ENCODE measurements at regions not wholly inside any gene's neighbourhood (a gene's known extent, or its start where the extent isn't known, plus 50 kb on each side); places are given as distances from the start of the nearest gene placed in this dataset.
"Not testable (repeated sequence)": the region's sequence is repeated elsewhere in the genome, so short reads cannot be mapped to it uniquely, and the experiment has no call there.

DNA sequence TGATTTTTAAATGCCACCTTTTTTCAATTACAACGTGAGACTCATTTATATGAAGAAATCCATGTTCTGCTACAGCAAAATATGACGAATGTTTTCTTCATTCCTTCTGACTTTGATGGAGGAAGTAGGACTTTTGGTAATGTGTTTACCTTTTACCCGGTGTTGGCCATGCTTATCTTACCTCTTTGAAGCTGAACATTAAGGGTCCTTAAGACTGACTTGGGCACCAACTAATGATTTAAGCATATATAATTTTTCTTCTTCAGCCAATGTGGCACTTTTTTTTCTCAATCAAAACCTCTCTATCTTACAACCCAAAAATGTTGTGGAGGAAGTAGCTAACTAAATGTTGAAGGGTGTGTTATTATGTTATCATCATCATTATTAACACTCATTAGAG is 337.5 kb downstream of the EPHA7 start:
- DNase-seq, result no peak

DNA sequence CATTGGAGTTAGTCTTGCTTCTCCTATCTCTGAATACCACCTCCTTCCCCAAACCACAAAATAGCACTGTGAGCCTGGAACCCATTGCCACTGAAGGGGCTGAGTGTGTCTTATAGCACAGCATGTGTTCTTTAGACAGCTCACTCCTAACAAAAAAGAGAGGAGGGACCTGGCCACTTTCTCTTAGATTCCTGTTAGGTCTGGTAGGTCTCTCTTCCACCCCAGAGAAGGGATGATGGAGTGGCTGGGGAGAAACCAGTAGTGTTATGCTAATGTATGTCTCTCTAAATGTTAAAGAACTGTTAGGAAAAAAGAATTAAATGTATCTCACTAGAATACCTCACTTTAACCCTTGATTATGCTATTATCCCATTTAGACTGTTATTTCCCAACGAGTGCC is 340.3 kb downstream of the EPHA7 start:
- no peak for DNase-seq

DNA sequence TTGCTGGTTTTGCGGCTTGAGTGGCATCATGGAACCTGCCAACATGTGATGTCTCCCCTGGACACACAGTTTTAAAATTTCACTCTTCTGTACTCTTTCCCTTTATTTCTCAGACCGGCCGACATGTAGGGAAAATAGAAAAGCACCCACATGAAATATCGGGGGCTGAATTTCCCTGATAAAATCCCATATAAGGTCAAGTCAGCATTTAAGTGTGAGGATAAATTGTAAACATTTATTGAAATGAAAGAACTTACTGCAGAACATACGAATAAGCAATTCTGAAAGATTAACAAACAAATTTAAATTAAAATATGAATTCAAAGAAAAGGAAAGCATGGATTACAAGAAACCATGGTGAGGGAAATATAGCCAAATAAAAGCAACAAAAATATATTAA is 345.5 kb downstream of the EPHA7 start:
- DNase-seq, result no peak

DNA sequence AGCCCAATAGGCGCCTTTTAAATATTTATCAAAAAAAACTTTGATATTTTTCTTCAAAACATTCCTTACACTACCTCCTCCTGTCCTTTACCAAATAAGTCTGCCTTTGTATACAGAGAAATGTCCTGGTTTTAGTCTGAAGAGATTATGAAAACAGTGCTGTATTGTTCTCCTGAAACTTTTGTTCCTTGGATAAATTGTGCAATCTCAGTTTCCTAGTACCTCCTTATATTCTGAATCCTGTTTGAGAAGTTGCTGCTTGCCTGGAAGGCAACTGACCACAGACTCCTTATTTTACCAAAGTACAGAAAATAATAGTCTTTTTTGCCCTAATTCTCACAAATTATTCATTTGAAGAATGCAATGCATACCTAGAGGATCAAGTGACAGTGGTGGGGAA is 349.5 kb downstream of the EPHA7 start:
- no peak for DNase-seq

DNA sequence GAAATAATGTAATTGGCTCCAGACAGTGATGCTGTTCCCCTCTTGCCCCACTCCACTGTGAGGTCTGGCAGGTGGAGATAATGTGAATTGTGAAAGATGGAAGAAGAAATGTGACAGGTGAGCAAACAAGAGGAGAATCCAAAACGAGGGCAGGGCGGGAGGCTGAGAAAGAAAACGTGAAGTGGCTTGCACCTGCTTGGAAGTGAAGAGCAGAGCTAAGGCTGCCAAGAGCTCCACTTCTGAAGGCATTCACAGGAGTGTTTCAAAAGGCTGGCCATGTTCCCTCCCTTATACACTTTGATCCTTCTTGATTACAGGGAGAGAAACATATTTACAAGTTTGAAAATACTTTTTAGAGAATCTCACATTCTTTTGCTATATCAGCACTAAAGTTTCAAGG is 359.4 kb downstream of the EPHA7 start:
- no peak for DNase-seq

DNA sequence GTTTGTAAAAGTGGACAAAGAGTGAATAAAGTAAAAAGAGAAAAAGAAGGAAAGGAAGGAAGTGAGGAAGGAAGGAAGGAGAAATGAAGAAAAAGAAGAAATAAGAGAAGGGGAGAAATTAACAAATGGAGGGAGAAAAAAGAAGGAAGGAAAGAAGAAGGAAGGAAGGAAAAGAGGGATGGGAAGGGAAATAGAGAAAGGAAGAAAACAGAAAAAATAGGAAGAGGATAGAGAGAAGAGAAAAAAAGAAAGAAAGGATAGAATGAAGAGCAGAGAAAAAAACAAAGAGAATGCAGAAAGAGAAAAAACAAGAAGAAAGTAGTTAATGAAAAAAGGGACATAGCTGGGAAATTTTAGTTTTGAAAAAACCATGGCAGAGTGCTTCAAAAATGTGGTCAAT is 361.8 kb downstream of the EPHA7 start:
- DNase-seq, result no peak

DNA sequence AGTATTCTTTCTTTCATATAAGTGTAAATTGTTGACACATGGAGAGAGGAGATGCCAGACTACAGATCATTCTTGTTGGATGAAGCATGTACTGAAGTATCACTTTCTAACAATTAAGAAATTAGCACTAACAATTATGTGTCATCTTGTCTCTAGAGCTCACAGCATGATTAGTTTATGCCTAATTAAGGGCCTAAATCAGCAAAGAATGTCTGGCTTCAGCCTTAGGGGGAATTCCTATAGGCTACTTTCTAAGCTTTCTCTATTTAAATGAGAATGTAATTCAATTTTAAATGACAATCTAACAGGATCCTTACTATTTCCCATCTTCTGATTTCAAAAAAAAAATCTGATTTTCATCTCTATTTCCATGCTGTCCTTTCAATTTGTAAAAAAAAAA is 371.0 kb downstream of the EPHA7 start:
- no peak for DNase-seq

DNA sequence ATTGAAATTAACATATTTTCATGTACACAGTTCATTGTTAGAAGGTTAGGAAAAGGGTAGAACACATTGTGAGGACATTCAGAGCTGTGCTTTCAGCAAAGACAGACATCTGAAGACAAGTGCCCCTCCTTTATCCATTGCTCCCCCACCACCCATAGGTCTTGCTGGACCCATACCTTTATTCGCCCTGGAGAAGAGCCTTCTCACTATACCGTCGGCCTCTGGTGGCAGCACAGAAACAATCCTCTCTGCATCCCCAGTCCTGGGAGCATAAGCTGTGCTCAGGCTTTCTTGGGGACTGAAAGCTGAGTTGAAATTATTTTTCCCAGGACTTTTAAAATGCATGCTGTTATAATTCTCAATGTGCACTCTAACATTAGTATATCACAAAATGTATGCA is 372.3 kb downstream of the EPHA7 start:
- DNase-seq, result no peak

DNA sequence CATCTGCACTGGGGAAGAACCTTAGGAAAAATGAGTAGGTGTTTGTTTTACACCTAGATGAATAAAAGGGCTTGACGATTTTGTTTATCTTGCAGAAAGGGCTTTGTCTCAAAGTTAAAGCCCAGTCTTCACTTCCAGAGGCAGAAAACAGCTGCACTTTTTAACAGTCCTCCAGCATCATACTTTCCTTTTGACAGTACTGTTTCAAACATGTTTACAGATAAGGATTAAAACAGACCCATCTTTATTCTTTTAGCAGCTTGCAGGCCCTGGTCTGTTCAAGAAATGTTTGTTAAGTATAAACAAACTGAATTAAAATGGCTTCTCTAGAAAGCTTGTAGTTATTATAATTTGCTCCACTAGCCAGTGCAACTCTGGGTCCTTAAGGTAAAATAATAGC is 374.2 kb downstream of the EPHA7 start:
- DNase-seq, result no peak

DNA sequence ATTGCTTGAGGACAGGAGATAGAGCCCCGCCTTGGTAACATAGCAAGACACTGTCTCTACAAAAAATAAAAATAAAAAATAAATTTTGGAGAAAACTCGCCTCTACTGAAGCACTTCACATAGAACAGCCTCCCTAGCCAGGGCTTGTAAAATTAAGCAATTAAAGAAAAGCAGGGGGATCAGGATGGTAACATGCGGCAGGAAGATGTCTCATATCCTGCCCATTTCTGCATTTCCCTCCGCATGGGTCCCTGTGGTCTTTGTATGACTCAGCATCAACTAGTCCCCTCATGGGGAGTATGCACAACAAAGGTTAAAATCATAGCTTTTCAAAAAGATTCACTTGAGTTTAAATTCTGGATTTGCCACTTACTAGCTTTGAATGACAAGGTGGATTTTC is 379.0 kb downstream of the EPHA7 start:
- DNase-seq, result no peak

DNA sequence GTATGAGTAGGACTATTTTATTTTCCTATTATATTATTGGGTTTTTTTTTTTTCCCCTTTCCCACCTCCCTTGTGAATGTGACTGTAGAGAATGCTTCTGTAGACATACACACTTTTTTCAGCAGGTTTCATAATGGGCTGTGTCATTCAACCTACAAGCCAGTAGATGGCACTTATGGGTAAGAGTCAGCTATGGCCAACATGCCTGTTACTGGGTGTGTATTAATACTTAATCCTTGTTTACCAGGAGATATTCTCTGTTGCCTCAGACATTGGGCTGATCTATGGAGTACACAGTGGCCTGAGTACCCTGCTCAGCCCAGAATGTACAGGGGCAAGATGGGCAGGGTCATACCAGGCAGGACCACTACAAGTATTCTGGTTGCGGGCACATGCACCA is 382.5 kb downstream of the EPHA7 start:
- no peak for DNase-seq

DNA sequence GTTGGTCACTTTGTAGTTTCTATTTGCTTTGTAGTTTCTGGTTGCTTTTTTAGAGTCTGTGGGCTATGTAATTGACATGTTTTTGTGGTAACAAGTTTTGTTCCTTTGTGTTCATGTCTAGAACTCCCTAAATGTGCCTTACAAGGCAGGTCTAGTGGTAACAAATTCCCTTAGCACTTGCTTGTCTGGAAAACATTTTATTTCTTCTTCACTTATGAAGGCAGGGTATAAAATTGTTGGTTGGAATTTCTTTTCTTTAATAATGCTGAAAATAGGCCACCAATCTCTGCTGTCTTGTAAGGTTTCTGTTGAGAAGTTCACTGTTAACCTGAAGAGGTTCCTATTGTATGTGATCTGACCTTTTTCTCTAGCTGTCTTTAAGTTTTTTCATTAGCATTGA is 383.6 kb downstream of the EPHA7 start:
- DNase-seq, result no peak

DNA sequence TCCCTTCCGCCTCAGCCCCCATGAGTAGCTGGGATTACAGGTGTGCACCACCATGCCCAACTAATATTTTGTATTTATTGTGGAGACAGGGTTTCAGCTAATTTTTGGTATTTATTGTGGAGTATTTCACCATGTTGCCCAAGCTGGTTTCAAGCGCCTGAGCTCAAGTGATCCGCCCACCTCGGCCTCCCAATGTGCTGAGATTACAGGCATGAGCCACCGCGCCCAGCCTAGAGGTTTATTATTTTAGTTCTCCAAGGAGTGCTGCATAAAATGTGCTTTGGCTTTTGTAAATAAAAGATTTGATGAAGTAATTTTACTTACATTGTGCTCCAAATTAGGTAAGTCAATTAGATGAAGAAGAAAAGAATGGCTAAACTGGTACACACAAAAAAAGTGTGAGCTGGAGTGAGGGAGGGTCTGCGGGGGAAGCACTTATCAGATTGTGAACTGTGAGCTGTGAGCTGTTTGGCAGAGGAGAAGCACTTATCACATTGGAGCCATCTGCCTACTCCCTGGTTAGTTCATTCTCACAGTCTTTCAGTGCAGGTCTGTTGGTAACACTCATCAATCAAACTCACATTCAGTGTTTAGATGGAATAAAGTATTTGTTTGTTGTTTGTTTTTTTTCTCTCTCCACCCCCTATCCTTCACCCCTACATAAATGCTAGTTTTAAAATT is 398.0 kb downstream of the EPHA7 start:
- no peak for DNase-seq

DNA sequence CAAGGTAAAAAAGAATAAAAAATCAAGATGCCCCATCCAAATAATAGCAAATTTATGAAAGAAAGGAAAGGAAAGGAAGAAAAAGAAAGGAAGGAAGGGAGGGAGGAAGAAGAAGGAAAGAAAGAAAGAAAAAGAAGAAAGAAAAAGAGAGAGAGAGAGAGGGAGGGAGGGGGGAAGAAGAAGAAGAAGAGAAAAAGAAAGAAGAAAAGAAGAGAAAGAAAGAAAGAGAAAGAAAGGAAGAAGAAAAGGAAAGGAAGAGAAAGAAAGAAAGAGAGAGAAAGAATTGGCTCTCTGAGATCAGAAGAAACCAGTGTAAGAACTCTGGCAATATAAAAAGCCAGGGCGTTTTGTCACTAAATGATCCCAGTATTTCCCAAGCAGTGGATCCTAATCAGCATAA is 401.7 kb downstream of the EPHA7 start:
- no peak for DNase-seq

DNA sequence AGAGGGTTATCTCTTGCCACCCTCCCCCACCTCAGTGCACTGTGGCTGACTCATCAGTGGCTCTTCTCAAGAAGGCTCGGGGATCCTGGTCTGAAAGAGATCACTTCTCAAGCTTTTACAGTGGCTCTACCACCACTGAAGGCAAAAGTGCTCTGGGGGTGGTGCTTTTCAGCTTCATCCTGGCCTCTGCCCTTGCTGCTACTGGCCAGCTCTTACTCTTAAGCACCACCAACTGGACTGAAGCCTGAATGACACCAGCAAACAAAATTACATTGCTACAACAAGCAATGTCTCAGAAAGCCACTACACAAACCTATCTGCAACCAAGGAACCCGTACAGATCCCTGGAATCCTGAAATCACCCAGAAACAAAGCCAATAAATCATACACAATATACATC is 402.1 kb downstream of the EPHA7 start:
- DNase-seq, result no peak

DNA sequence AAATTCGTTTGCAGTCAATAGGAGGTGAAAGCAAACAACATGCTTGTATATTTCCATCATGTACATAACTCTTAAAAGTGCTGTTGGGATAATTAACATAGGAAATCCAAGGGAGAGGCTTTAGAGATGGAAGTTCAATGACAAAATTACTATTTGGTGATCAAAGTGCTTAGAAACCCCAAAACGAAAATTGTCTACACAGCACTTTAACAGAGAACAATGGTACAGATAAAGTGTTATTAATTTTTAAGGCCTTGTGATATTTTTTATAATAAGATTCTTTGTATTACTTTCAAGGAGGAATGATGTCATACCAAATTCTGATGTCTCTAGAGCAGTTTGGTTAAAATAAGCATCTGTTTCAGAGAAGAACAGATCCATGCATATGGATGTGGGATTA is 406.3 kb downstream of the EPHA7 start:
- DNase-seq, result no peak

DNA sequence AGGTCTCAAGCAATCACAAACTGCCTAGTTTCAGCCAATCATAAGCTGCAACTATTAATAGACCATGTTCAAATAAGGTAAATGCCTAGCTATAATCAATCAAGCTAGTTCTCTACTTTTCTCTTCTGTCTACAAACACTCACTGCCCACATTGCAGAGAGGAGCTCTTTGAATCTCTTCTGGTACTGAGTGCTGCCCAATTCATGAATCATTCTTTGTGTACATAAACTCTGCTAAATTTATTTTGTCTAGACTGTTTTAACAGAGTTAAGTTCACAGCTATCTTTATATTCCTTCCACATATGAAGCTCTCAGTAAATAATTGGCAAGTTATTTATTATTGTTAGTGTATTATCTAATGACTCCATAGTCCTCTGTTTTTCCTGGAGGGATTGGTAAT is 411.0 kb downstream of the EPHA7 start:
- DNase-seq, result no peak

DNA sequence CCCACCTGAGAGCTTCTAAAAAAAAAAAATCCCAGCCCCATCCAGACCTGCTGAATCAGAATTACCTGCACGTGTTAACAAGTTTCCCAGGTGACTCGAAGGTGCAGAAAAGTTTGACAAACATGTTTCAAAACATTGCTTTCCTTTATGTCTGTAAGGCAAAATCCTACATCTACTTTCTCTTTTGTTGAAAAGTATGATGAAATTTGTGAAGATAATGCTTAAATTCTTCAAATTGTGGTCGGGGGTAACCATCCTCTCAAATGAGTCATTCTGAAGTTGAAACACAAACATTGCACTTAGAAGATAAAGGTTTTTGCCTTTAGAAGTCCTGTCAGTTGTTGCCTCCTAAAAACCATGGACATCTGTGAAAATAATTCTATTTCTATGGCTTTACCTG is 429.7 kb downstream of the EPHA7 start:
- DNase-seq, result no peak

DNA sequence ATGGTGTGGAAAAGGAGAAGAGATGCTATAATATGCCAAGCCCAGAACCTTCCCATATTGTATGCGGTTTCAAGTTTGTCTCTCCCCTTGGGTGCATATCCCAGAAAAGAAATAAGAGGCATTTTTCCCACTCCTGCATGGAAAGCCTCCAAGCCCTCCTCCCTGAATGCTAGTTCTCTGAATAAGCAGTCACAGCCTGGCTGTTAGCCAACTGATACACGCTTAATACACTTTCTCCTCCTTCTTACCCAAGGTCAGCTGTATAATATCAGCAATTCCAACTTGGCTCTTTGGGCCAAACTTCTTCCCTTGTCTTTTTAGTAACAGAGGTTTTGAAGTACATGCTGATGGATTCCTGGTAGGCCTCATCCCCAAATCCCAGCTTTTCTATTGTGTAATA is 440.1 kb downstream of the EPHA7 start:
- no peak for DNase-seq

DNA sequence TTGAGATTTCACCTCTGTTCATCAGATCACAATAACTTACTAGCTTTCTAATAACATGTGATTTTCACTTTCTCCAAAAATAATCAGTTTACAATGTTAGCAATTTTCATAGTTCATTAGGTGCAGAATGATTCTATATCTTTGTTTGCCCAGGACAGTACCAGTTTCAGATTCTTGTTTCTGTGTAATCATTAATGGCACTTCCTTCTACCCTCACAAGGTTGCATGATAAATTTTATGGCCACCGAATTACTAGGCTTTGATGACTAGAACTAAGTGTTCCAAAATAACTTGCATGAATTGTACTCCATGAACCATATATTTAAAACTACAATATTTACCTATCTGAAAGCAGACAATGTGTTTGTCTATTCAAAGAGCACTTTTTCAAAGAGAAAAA is 442.3 kb downstream of the EPHA7 start:
- no peak for DNase-seq

DNA sequence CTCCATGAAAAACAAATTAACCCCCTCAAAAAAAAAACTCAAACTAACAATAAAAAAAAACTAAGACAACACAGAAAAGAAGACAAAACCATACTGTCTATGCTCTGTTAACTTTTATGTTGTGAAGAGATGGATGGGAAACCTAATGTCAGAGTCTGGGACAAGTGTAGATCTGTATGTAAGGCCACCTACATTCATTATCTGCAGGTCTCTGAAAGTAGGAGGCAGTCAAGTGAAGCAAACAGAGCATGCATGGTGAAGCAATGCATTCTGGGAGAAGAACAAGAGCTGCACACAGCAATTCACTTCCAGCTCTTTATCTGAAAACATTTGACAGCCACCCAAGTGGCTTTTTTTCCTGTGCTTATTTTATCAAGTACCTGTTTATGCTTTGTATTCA is 452.0 kb downstream of the EPHA7 start:
- DNase-seq, result no peak

DNA sequence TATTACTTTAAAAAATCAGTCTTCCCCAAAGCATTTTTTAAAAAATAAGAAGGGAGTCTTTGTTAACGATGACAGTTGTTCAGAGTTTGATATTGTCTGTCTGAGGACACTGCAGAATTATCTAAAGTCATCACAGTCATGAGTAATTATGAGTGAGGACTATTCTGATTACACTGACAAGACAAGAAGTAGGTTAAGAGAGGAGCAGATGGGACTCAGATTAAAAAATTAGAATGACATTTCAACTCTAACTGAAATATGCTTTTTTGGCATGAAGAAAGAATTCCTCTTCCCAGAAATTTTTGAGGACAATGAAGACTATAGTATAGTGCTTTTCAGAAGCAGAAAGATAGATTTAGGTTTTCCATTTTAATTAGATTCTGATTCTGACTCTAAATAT is 456.5 kb downstream of the EPHA7 start:
- DNase-seq, result no peak

DNA sequence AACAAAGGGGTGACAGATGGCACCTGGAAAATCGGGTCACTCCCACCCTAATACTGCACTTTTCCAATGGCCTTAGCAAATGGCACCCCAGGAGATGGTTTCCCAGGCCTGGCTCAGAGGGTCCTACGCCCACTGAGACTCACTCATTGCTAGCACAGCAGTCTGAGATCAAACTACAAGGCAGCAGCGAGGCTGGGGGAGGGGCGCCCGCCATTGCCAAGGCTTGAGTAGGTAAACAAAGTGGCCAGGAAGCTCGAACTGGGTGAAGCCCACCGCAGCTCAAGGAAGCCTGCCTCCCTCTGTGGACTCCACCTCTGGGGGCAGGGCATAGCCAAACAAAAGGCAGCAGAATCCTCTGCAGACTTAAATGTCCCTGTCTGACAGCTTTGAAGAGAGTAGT is 467.2 kb downstream of the EPHA7 start:
- not testable (repeated sequence) for DNase-seq

DNA sequence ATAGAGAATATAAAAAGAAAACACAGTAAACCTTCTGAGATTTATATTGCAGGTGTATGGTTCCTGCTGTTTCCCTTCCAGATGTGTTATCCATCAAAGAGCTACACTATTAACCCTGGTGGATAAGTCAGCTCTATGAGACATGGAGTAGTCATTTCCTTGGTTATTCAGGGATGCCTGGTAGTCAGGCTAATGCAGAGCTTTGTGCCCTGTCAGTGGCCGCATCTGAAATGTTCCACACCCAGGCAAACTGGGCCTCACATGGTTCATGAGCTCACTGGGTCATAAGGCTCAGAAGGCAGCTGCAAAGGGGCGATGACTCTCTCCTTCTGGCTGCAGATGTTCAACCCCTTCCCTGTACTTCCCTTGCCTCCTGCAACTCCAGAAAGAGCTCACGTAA is 473.6 kb downstream of the EPHA7 start:
- DNase-seq, result no peak

DNA sequence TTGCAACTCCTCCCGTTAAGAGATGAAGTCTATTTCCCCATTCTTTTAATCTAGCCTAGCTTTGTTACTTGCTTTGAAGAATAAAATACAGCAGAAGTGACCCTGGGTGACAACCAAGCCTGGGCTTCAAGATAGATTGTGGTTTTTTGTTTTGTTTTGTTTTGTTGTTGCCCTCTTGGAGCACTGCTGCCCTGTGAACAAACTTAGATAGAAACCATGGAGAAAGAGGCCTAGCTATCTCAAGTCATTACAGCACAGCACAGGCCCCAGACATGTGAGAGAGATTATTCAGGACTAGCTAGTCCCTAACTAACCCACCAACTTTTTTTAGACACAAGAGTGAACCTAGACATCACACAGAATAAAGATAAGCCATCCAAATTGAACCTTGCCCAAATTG is 475.2 kb downstream of the EPHA7 start:
- DNase-seq, result no peak

DNA sequence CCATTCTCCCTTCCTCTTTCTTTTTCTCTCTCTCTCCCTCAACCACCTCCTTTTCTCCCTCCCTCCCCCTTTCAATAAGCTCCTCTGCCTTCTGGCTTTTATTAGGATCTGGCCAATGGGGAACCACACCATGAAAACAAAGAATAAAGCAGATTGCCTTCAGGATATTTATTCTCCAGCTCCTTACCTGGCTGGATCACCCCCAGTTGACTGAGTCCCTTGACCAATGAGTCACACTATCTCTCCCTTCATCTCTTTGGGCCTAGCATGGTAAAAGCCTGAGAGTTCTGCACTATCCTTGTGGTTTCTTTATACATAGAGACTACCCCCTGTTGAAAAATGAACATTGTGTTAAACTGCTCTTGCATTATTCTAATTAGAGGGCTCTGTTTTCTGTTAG is 476.8 kb downstream of the EPHA7 start:
- DNase-seq, result no peak
